ENCODE measurements at regions not wholly inside any gene's neighbourhood (a gene's known extent, or its start where the extent isn't known, plus 50 kb on each side); places are given as distances from the start of the nearest gene placed in this dataset.
"Not testable (repeated sequence)": the region's sequence is repeated elsewhere in the genome, so short reads cannot be mapped to it uniquely, and the experiment has no call there.

DNA sequence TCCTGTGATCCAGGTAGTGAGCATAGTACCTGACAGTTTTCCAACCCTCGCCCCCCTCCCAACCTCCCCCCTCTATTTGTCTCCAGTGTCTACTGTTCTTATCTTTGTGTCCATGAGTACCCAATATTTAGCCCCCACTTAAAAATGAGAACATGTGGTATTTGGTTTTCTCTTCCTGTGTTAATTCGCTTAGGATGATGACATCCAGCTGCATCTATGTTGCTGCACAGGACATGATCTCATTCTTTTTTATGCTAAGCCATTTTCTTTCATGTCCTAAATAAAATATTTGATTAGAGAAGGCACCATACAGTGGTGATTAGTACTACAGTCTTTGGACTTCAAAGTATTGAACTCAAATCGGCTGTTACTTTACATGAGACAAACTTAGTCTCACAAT is 1087.9 kb downstream of the CBLN2 start:
- no peak for DNase-seq

DNA sequence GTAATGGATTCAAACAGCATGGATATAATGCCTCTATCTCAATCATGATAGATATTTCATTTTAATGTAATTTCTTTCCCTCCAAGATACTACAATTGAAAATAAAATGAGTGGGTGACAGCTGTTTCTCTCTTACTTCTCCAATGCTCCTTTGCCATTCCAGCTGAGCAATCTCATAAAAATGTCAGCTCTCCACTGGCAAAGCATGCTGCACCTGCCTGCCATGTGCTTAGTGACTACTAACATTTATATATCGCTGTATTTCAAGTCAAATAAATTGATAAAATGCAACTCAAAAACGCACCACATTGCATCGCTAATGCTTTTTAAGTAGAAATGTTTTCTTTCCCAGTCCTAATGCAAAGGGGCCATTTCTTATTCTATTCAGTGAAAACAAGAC is 1093.9 kb downstream of the CBLN2 start:
- peak in 1 of 2 experiments; percentile 1 for DNase-seq

DNA sequence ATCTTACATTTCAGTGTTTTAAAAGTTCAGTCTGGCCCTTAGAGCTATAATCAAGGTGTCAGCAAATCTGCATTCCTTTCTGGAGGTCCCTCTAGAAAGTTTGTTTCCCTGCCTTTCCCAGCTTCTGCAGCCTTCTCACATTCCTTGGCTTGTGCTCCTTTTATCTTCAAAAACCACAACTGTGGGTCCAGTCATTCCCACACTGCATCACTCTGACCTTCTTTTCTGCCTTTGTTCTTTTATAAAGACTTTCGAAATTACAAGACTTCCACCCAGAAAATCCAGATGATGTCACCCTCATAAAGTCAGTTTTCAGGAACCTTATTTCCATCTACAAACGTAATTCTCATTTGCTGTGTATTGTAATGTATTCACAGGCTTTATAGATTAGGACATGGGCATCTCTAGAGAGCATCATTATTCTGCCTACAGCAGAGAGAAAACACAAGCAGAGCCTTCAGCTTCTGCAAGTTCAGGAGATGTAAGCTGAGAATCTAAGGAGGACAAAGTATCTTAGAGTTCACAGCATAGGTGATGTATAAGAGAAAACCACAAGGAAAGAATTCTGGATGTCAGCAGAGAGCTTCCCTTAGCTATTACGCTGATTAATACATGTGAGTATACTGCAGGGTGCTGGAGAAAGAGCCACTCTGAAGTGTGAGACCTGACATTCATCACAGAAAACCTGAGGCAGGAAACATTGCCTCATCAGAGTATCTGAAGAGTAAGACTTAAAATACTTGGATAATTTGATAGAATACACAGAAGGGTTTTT is 1100.2 kb downstream of the CBLN2 start:
- DNase-seq, result no peak

DNA sequence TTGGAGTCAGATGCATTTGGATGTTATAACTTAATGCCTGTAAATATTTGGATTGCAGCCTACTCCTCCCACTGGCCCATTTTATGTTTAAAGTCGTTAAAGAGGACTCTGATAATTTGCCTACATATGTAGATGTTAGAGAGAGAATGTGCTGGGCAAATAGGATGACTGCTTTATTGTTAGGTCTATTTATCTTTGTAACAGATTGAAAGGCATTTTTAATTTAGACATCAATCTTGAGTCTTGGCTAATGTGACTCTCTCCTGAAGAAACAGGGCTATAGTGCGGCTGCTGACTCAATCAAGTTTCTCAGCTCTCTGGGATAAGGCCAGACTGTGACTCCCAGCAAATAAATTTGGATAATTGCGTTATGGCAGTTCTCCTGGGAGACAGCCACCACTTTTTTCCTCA is 1101.4 kb downstream of the CBLN2 start:
- no peak for DNase-seq

DNA sequence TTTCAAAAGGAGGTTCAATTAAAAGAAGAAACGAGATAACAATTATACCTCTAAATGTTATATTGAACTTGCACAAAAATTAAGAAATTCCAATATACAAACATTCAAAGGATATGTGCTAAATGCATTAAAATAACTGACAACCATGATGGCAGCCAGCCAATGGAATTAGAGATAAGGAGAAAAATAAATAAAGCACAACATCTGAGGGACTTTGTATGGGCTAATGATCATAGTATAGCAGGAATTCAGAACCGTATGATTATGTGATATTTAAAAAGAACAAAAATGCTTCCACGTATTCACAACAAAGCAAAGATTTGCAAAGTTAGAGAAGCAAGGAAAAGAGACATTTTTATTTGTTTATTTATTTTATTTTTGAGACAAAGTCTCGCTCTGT is 1103.0 kb downstream of the CBLN2 start:
- no peak for DNase-seq

DNA sequence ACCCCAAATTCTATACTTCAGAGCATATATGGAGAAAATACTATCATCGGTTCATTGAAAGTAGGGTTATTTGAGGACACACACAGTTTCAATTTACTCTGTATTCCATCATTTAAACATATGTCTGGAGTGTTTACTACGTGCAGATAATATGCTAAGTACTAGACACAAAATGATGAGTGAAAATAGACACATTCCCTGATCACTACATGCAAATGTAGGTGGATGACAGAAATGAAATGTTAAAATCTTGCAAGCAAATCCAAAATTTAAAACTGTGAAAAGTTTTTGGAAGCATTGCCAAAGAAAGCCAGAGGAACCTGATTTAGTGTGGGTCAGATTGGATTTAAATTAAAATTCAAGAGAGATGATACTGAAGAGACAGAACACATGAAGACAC is 1106.6 kb downstream of the CBLN2 start:
- DNase-seq, result no peak

DNA sequence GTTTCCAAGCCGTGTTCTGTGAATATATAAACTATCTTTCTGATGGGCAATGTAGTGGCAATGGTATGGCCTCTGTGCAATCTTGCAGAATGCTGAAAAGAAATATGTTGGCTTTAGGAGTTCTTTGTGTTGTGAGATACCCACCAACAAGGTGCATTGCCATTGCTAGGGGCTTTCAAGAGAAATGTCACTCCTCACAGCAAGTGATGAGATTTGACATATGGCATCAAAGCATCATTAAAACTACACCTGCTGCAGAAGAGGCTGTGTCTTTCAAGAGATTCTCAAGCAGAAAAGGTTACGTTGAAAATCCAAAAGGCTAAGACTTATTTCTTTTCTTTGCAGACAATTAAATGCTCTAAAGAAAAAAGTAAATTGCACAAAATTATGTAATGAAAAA is 1110.8 kb downstream of the CBLN2 start:
- DNase-seq, result no peak

DNA sequence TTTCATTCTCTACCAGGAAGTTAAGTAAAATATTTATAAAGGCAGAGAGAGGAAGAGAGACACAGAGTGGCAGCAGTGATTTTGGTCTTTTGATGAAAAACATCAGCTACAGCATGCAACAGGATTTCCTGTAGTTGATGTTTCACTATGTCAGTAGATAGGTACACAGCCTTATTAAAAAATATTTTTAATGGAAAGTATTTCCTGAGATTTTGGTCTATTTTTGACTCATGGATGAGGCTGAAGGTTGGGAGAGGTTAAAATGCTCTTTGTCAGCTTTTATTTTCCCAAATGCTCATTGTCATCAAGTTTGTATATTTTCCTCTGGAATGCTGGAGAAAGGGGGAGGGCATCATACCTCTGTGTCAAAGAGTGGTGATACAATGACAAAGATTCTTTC is 1112.5 kb downstream of the CBLN2 start:
- DNase-seq, result no peak

DNA sequence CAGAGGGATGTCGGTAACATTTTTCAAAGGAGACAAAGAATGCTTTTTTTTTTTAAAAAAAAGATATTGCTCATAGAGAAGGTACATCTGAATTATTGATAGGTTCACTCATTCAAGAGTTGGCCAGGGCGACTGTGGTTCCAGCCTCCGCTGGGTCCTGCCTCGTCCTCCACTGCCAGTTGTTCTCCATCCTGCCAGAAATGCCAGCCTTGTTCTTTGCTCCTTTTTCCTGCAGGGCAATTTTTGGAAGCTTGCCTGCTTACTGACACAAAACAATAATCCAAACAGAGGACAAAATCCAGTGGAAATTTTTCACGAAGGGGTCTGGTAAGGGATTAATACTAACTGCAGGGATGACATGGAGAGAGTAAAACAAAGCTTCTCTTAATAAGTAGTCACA is 1113.0 kb downstream of the CBLN2 start:
- DNase-seq, result no peak

DNA sequence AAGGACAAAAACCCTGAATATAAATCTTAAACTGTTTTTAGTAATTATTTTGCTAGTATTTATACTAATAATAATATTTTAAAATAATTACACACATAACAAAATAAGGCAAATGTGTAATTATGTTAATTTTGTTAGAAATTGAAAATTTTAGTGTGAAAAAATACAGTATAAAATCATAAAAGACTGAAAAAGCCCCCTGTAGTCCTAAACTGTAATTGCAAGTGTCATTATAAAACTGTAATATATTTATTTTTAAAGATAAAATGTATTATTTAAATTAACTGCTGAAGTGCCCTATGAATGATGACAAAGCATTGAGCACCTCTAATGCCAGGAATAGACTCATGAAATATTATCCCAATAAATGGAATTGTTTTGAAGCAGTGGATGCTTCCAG is 1117.7 kb downstream of the CBLN2 start:
- no peak for DNase-seq

DNA sequence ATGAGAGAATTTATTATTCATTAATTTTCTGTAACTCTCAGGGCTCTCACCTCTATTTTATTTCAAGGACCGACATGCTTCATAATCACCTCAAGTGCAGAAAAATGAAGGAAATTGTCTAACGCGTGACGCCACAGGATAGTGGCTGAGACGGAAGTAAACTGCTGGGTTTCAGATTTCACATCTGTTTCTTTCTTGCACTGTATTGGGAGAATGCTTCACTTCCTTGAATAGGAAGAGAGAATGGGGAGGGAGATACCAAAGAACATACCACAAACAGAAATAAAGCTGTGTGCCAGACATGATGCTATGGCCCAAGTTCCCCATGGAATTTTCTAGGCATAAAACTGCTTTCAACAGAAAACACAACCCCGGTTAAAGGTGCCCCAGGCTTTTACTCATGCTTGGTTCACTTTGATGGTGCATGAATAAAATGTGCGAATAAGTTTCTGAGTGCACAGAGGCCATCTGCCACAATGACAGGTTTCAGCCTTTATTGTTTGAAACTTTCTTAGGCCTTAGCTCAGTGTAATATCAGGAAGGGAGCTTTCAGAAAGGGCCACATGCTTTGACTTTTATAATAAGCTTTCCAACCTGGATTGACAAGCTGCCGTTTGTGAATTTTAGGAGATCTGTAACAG is 1116.4 kb downstream of the SOCS6 start:
- peak in 1 of 2 experiments; percentile 15 for DNase-seq

DNA sequence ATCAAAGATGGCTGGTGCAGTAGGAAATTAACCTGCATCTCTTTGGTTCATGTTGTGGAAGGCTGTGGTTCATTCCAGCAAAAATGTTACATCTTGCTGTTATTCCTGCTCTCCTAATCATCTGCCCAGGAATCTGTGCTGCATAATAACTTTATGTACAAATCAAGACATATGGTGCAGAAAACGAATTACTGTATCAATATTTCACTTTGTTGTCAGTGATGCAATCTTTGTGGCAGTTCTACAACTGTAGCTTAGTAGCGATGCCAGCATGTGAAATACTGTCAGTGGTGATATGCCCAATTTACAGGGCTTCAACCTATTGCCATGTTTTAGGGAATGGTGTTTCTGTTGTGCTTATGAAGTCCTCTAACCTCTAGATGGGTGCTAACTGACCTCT is 1114.7 kb downstream of the SOCS6 start:
- no peak for DNase-seq

DNA sequence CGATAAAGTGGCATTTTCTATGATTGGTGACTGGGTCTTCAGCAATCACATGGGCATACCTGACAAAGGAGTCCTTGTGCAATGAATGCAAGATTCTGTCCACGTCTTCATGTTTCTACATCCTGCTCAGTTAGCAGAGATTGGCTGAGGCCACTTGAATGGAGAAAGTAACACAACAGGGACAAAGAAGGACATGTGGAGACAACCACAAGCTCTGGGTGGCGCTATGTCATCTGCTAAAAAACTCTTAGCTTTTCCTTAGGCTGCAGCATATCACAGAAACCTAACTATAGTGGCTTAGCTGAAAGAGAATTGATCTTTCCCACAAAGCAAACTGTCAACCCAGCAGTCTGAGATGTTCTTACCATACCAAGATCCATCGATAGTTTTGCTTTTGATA is 1109.7 kb downstream of the SOCS6 start:
- DNase-seq, result peak; percentile 1 to 6

DNA sequence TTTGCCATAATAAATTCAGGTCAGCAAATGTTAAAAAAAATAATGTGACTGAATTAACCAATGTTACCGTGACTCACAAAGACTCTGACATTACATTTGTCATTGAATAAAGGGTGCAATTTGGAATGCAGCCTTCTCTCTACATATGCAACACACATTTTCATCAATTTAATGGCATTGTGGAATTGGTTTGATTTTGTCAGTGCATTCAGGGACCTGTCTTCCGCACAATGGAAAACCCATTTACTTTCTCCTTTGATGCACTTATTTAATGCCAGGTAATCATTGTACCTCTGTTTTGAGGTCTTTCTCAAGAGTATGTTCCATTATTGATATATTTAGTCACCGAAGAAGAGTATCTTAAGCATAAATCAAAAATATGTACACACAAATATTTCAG is 1099.3 kb downstream of the SOCS6 start:
- no peak for DNase-seq

DNA sequence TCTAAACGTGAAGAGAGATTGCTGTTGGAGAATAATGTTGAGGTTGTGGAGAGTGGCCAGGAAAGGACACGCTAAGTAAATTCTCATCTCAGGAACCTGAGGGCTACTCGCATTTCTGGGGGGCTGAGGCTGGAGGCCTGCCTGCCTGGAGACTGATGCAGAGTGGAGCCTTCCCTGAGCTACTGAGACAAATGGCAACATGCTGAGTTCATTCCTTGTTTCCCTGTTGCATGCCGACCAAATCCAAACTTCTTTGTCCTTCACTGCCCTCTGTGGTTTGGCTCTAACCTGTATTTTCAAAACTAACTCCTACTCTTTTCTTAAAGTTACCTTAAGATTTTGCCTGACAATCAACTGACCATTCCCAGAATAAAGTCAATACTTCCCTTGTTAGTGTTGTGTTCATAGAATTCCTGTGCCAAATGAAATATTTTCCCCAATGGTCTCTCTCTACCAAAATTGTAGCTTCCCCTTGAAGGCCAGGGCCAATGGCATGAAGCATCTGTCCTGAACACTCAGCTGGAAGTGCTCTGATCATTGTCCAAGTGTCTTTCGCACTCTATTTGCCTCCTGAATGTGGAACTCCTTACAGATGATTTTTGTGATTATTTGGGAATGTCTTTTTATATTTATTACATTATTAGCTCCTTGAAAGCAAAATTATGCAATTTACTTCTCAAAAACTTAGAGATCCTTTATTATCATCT is 1085.6 kb downstream of the SOCS6 start:
- DNase-seq, result no peak

DNA sequence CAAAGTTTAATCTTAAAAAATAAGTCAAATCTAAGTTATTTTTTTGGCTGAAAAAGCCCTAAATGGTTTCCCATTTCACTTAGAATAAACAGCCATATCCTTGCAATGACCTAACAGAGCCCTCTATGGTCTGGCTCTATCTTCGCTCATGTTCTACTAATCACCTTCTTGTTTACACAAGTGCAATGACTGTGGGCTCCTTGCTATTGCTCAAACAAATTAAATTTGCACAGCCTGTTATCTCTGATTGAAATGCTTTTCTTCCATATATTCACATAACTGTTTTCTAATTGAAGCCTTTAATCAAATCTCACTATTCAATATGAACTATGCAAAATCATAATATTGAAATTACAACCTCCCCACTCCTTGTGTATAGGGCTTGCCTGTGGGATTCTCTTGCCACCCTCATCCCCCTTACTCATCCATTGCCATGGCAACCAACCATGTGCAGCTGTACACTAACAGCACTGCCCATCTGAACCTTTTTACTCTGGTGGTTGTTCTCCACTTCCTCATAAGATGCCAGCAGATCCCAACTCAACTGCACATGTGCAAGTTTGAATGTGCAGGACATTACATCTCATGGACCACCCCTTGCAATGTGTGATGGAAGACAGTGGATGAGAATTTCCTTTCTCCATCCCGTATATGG is 1083.2 kb downstream of the SOCS6 start:
- DNase-seq, result no peak

DNA sequence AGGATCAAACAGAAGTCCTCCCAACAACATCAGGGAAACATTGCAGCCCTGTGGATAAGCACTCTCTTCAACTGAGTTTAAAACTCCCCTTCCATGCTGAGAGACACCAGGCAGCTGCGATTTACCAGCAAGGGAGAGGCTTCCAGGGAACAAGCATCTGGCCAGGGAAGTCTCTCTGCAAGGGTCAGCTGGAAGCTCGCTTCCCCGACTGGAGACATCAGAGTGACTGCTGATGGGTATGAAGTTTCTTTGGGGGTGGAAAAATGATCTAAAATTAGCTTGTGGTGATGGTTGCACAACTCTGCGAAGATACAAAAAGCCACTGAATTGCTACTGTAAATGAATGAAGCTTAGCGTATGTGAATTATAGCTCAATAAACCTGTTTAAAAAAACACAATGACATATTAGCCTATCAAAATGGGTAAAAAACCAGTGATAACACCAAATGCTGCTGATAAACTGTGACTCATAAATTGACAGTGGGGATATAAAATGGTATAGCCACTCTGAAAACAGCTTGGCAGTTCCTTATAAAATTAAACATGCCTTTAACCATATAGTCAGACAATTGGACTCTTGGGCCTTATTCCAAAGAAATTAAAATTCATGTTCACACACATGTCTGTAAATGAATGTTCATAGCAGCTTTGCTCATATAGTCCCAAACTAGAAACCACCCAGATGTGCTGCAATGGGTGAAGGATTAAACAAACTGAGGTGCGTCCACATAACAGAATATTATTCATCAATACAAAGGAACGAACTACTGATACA is 1082.0 kb downstream of the SOCS6 start:
- DNase-seq, result no peak

DNA sequence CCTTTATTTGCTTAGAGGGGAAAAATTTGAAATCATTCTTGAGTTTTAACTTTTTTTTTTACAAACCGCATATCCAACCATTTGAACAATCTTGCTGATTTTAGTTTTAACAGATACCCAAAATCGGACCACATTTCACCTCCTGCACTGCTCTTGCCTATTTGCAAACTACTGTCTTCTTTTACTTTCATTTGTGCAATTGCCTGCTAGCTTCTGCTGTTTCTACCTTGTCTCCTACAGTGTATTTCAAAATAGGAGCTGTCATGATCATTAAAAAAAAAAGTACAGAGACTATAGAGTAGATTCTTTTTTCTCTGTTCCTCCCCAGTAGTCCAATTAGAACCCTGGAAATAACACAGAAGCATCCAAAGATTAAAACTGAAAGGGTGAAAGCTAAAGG is 1081.2 kb downstream of the SOCS6 start:
- no peak for DNase-seq

DNA sequence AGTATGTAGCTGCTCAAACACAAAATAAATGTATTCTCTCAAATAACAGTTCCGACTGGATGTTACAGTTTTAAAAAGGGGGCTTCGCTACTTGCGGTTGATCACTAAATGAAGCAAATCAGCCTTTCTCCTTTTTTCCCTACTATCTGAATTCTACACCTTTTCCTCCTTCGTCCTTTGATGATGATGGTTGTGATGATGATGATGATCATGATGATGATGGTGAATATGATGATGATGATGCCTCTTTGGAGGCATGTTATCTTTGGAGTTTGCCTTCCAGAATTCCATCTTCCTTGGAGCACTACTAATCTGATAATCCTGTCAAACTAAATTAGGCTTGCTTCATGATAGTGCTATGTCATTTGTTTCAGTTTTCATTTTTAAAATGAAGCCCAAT is 1073.3 kb downstream of the SOCS6 start:
- no peak for DNase-seq

DNA sequence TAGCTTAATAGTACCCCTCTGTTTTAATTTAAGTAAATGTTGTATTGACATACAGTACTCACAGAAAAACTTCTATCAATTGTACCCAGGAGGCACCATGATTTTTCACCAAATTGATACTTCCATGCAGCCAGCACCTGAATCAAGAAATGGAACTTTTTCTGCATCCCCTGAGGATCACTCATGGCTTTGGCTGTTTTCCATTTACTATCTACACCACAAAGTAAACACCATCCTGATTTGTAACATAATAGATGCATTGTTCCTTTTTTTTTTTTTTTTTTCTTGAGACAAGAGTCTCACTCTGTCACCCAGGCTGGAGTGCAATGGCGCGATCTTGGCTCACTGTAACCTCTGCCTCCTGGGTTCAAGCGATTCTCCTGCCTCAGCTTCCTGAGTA is 1066.8 kb downstream of the SOCS6 start:
- not testable (repeated sequence) for DNase-seq

DNA sequence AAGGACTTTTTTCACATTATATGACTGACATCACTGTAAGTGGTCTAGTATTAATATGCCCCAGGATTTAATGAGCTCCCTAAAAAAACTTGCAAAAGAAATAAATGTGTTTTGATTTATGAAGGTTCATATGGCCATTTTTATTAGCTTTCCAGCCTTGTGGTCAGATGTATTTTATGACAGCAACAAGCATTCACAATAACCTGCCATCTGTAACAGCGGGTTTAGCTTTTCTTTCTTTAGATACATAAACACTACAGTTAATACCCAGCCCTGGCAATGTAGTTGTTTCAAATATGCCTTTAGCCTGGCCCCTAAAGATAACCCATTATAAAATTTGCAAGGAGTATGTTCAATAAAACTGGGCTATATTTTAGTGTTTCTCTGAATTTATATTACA is 1063.8 kb downstream of the SOCS6 start:
- DNase-seq, result no peak

DNA sequence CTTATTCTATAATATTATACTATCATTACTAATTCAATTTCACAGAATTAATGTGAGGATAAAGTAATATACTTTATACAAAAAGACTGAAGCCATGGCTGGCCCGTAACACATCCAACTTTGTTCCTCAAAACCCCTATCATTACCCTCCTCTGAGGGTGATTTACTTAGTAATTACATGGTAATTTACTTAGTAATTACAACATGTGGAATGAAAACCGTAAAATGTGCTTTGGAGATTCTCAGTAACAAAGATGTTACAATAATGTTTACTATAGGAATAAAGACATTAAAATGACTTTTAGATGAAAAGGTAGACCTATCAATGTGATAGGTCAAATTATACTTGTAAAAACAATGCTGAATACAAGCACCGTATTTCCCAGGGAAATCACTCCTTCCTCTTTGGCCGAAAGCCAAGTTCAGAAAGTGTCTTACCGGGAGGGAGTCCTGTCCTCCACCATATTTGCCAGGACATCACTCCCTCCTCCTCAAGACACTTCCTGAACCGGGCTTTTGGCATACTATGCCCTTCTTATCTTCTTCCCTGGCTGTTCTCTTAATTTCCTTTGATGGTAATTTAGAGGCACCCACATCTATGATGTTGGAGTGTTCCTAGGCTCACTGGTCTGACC is 1047.8 kb downstream of the SOCS6 start:
- DNase-seq, result no peak
